GM18951 (cell line): ENCODE measurements at regions not wholly inside any gene's neighbourhood (a gene's known extent, or its start where the extent isn't known, plus 50 kb on each side); places are given as distances from the start of the nearest gene placed in this dataset.

ENCODE experiments used
- POLR2A ChIP-seq: IDR thresholded peaks from 4 replicates; pipeline ENCODE4 v1.6.1; 2011; ENCODE audit warnings: mild to moderate bottlenecking; ENCODE audit not compliant: insufficient read length, insufficient read depth; ENCODE audit errors: extremely low read depth
- in situ Hi-C: fragments of 300-500 bp; cut with MboI; formaldehyde crosslinking; loops from one replicate; pipeline ENCODE4 v1.12.0; 2022; ENCODE audit warnings: low sequenced_read_pairs, mixed read lengths, inconsistent platforms; ENCODE audit not compliant: unreplicated experiment

GRCh38 chr5:148708854-148709253 is 54.5 kb upstream of the HTR4 start:
- no peak for TF ChIP-seq POLR2A
- in situ Hi-C loops = loop anchor here (25.0 kb wide), 1 partner anchor 522 kb away; no protein-coding TSS in a partner anchor

- in situ Hi-C loops = loop anchor here (25.0 kb wide), 1 partner anchor 525 kb away; no protein-coding TSS in a partner anchor
- no peak for TF ChIP-seq POLR2A
These were observed 57.6 kb upstream of the HTR4 start for GRCh38 chr5:148711961-148712360.

DNA sequence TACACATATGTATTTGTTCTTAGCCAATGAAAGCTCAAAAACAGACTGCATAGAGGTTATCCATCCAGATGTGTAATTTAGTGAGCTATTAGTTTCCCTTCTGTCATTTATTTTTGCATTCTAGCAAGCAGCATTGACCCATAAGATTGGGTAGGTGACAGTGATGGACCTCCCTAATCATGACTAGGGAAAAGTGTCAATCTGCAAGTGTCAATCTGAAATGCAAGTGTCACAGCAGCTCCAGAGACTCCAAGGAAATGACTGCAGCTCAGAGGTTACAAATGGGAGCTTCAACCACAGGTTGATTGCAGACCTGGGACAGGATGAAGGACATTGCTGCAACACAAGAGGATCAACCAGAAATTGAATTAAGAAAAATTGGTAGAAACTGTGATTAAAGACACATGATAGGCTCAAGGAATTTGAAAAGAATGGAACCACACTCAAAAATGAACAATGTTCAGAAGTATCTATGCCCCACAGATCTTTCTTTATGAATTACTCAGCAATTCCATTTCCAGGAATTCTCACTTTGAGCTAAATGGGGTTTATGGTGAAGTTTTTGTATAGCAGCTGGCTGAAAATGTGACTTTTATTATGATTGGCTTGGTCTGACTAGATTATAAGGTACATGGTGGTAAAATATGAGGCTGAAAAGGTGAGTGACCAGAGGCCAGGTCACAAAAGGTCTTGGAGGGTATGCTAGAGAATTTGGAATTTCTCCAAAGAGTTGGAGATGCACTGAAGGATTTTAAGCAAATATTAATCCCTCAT is 59.6 kb upstream of the HTR4 start:
- in situ Hi-C loops = loop anchor here (25.0 kb wide), 1 partner anchor 527 kb away; no protein-coding TSS in a partner anchor
- no peak for TF ChIP-seq POLR2A

DNA sequence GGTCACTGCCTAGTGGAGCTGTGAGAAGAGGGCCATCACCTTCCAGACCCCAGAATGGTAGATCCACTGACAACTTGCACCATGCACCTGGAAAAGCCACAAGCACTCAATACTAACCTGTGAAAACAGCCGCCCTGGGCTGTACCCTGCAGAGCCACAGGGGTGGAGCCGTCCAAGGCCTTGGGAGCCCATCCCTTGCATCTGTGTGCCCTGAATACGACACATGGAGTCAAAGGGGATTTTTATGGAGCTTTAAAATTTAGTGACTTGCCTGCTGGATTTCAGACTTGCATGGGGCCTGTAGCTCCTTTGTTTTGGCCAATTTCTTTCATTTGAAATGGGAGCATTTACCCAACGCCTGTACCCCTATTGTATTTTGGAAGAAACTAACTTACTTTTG is 62.4 kb upstream of the HTR4 start:
- in situ Hi-C loops = loop anchor here (25.0 kb wide), 1 partner anchor 529 kb away; no protein-coding TSS in a partner anchor
- no peak for TF ChIP-seq POLR2A

DNA sequence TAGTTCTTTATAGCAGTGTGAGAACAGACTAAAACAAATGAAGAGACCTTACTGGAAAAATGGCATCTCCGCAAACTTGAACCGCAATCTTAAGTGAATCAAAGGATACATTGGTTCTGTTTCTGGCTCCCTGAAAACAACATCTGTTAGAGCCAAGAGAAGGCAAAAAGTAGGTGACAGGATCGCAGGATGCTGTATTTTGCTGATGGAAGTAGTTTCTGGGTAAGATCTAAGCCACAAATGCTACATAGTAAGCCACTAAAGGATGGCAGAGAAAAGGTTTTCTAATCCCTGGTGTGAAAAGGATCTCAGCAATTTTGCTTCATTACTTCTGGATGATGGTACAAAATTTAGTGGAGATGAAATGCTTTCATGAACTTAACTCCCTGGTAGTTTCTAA is 63.3 kb upstream of the HTR4 start:
- TF ChIP-seq POLR2A = no peak
- in situ Hi-C loops = loop anchor here (25.0 kb wide), 1 partner anchor 530 kb away; no protein-coding TSS in a partner anchor

DNA sequence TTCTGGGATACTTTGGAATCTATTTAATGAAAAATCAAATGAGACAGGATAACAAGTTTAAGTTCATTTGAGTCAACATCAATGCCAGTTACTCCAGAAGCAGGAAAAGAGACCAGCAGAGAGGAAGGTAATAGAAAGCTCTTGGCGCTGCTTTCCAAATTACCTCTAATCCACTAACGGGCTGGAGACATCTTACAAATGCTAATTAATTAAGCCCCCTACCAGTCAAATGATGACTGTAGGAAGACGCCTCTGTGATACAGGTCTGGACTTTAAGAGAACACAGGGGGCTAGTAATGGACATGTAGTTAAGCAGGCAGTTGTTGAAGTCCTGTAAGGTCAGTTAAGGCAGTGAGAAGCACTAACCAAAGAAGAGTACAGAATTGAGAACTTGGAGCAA is 65.3 kb upstream of the HTR4 start:
- in situ Hi-C loops = loop anchor here (10.0 to 25.0 kb wide), 2 partner anchors 275 to 532 kb away; no protein-coding TSS in a partner anchor
- TF ChIP-seq POLR2A = no peak

GRCh38 chr5:148720257-148720656 is 65.9 kb upstream of the HTR4 start:
- TF ChIP-seq POLR2A = no peak
- in situ Hi-C loops = loop anchor here (10.0 to 25.0 kb wide), 2 partner anchors 275 to 533 kb away; no protein-coding TSS in a partner anchor

- TF ChIP-seq POLR2A = no peak
- in situ Hi-C loops = loop anchor here (10.0 to 25.0 kb wide), 2 partner anchors 278 to 536 kb away; no protein-coding TSS in a partner anchor
These were observed 68.8 kb upstream of the HTR4 start for GRCh38 chr5:148723143-148723542.

- no peak for TF ChIP-seq POLR2A
- in situ Hi-C loops = loop anchor here (10.0 kb wide), 1 partner anchor 281 kb away; no protein-coding TSS in a partner anchor
These were observed 71.3 kb upstream of the HTR4 start for GRCh38 chr5:148725675-148726074.

DNA sequence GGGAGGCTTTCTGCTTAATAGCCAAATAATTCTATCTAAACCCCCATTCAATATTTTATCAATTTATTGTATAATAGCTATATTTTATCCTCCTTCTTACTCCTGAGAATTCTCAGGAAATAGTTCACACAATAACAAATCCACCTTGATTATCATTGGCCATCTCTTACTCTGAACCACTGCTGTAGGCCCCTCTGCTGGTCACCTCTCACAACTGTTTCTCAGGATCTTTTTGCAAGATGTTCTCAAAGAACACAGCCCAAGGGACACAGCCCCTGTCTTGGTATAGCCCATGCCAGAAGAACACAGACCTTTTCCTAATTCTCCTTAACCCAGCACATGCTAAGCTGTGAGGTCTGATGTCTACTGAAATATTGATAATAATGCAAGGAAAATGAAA is 74.9 kb upstream of the HTR4 start:
- in situ Hi-C loops = loop anchor here (10.0 kb wide), 1 partner anchor 284 kb away; no protein-coding TSS in a partner anchor
- no peak for TF ChIP-seq POLR2A

- in situ Hi-C loops = loop anchor here (10.0 kb wide), 1 partner anchor 265 kb away; no protein-coding TSS in a partner anchor
- TF ChIP-seq POLR2A = no peak
These were observed 75.9 kb upstream of the HTR4 start for GRCh38 chr5:148730270-148730669.

- no peak for TF ChIP-seq POLR2A
- in situ Hi-C loops = loop anchor here (10.0 kb wide), 1 partner anchor 264 kb away; no protein-coding TSS in a partner anchor
These were observed 76.9 kb upstream of the HTR4 start for GRCh38 chr5:148730942-148731898.

DNA sequence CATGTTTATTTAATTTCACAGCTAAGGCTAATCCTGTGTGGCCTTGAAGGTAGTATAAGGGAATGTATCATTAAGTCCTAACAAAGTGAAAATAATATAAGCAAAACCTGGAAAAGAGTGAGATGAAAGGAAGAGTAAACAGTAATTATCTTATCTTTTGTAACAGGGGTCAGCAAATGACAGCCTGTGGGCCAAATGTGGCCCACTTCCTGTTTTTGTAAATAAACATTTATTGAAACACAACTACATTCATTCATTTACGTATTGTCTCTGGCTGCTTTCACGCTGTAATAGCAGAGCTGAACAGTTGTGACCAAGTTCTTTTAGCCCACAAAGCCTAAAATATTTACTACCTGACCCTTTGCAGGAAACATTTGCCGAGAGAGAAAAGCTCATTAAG is 78.4 kb upstream of the HTR4 start:
- TF ChIP-seq POLR2A = no peak

More for the DNA sequence above, 78.4 kb upstream of the HTR4 start:
- in situ Hi-C loops = loop anchor here (10.0 kb wide), 1 partner anchor 262 kb away; no protein-coding TSS in a partner anchor
